OCI-LY1 (cell line): ENCODE measurements at regions not wholly inside any gene's neighbourhood (a gene's known extent, or its start where the extent isn't known, plus 50 kb on each side); places are given as distances from the start of the nearest gene placed in this dataset.

Experiments used
- H2AFZ ChIP-seq: fragments of 200-600 bp; sonication (generic), shearing (Covaris generic); 2 replicates; pipeline ENCODE4 v1.6.0; 2014; ENCODE audit warnings: antibody characterized with exemption, mild to moderate bottlenecking, low read length
- H3F3A ChIP-seq: fragments of 200-600 bp; sonication (generic), shearing (Covaris generic); 2 replicates; pipeline ENCODE4 v1.6.0; 2014; ENCODE audit warnings: mild to moderate bottlenecking, antibody characterized with exemption, low read length, moderate library complexity; ENCODE audit not compliant: insufficient read depth
- H3K27ac ChIP-seq: fragments of 200-600 bp; sonication (generic); 2 replicates; pipeline ENCODE4 v1.5.1; 2014; ENCODE audit warnings: low read length, mixed run types, mild to moderate bottlenecking, low read depth; ENCODE audit not compliant: poor library complexity, severe bottlenecking
- H3K27me3 ChIP-seq: fragments of 200-600 bp; sonication (generic); 2 replicates; pipeline ENCODE4 v1.6.0; 2014; ENCODE audit warnings: antibody characterized with exemption, mild to moderate bottlenecking, low read length, moderate library complexity; ENCODE audit not compliant: insufficient read depth
- H3K36me3 ChIP-seq: fragments of 200-600 bp; sonication (generic); 2 replicates; pipeline ENCODE4 v1.6.1; 2014; ENCODE audit warnings: mild to moderate bottlenecking, antibody characterized with exemption, low read length, moderate library complexity, mixed read lengths; ENCODE audit not compliant: insufficient read depth
- H3K4me1 ChIP-seq: fragments of 200-600 bp; sonication (generic); 2 replicates; pipeline ENCODE4 v1.5.1; 2014; ENCODE audit warnings: mild to moderate bottlenecking, low read length, moderate library complexity; ENCODE audit not compliant: insufficient read depth, severe bottlenecking
- H3K4me2 ChIP-seq: fragments of 200-600 bp; sonication (generic), shearing (Covaris generic); 2 replicates; pipeline ENCODE4 v1.6.1; 2014; ENCODE audit warnings: low read length
- H3K4me3 ChIP-seq: fragments of 200-600 bp; sonication (generic); 2 replicates; pipeline ENCODE4 v1.5.1; 2014; ENCODE audit warnings: low read length, low read depth, mild to moderate bottlenecking, mixed read lengths; ENCODE audit not compliant: poor library complexity, severe bottlenecking
- H3K79me2 ChIP-seq: fragments of 200-600 bp; shearing (Covaris generic); 2 replicates; pipeline ENCODE4 v1.6.1; 2016; ENCODE audit warnings: mixed run types, low read length, mixed read lengths; ENCODE audit not compliant: insufficient read depth
- H3K9ac ChIP-seq: fragments of 200-600 bp; sonication (generic), shearing (Covaris generic); 2 replicates; pipeline ENCODE4 v1.6.1; 2014; ENCODE audit warnings: mild to moderate bottlenecking, low read length, mixed read lengths
- H3K9me2 ChIP-seq: fragments of 200-600 bp; sonication (generic), shearing (Covaris generic); 2 replicates; pipeline ENCODE4 v1.6.1; 2014; ENCODE audit warnings: low read depth, mild to moderate bottlenecking, low read length, mixed read lengths
- H3K9me3 ChIP-seq: fragments of 200-600 bp; shearing (Covaris generic); 2 replicates; pipeline ENCODE4 v1.6.1; 2014; ENCODE audit warnings: low read length, mixed read lengths
- H4K20me1 ChIP-seq: fragments of 200-600 bp; sonication (generic), shearing (Covaris generic); 2 replicates; pipeline ENCODE4 v1.6.0; 2016; ENCODE audit warnings: mild to moderate bottlenecking, low read length; ENCODE audit not compliant: insufficient read depth
- EZH2 ChIP-seq: fragments of 200-600 bp; sonication (generic), shearing (Covaris generic); IDR thresholded peaks from 2 replicates; pipeline ENCODE4 v1.8.0; 2017; ENCODE audit warnings: borderline replicate concordance, mixed run types, mild to moderate bottlenecking, antibody characterized with exemption, low read length, moderate library complexity, mixed read lengths
- TF ChIP-seq, protein P1 (sequence below): fragments of 200-600 bp; sonication (generic), shearing (Covaris generic); IDR thresholded peaks from 2 replicates; pipeline ENCODE4 v1.5.1; 2017; ENCODE audit warnings: mild to moderate bottlenecking, antibody characterized with exemption, low read length, moderate library complexity, mixed read lengths

GRCh38 chr10:131534836-131535235, 223.3 kb upstream of the TCERG1L start:
- H3K9ac ChIP-seq: no peak overlapping the region
- no peaks in the 10 kb centered on the region for H3K4me1 ChIP-seq
- no peaks in the 10 kb centered on the region for H4K20me1 ChIP-seq
- no peaks in the 10 kb centered on the region for H3F3A ChIP-seq
- no peaks in the 10 kb centered on the region for H3K9me2 ChIP-seq
- no peak overlapping the region for H2AFZ ChIP-seq
- H3K4me3 ChIP-seq: no peak overlapping the region
- no peak for TF ChIP-seq EZH2
- TF ChIP-seq, protein P1, sequence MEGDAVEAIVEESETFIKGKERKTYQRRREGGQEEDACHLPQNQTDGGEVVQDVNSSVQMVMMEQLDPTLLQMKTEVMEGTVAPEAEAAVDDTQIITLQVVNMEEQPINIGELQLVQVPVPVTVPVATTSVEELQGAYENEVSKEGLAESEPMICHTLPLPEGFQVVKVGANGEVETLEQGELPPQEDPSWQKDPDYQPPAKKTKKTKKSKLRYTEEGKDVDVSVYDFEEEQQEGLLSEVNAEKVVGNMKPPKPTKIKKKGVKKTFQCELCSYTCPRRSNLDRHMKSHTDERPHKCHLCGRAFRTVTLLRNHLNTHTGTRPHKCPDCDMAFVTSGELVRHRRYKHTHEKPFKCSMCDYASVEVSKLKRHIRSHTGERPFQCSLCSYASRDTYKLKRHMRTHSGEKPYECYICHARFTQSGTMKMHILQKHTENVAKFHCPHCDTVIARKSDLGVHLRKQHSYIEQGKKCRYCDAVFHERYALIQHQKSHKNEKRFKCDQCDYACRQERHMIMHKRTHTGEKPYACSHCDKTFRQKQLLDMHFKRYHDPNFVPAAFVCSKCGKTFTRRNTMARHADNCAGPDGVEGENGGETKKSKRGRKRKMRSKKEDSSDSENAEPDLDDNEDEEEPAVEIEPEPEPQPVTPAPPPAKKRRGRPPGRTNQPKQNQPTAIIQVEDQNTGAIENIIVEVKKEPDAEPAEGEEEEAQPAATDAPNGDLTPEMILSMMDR: no peak
- H3K36me3 ChIP-seq: no peaks in the 10 kb centered on the region
- no peak overlapping the region for H3K4me2 ChIP-seq
- H3K27me3 ChIP-seq: 0 out of 2 replicates have a peak, but pooled peaks cover 3% of the 10 kb centered on the region
- no peak overlapping the region for H3K27ac ChIP-seq
- no peaks in the 10 kb centered on the region for H3K9me3 ChIP-seq
- H3K79me2 ChIP-seq: no peaks in the 10 kb centered on the region

- H3K27me3 ChIP-seq: 0 out of 2 replicates have a peak, but pooled peaks cover 3% of the 10 kb centered on the region
- H3F3A ChIP-seq: no peaks in the 10 kb centered on the region
- TF ChIP-seq, protein P1: no peak
- no peak for TF ChIP-seq EZH2
- no peak overlapping the region for H3K4me2 ChIP-seq
- no peaks in the 10 kb centered on the region for H3K4me1 ChIP-seq
- no peaks in the 10 kb centered on the region for H3K9me2 ChIP-seq
- H3K9me3 ChIP-seq: no peaks in the 10 kb centered on the region
- no peak overlapping the region for H3K4me3 ChIP-seq
- no peaks in the 10 kb centered on the region for H3K36me3 ChIP-seq
- H3K9ac ChIP-seq: no peak overlapping the region
- H4K20me1 ChIP-seq: no peaks in the 10 kb centered on the region
- H3K27ac ChIP-seq: no peak overlapping the region
- H3K79me2 ChIP-seq: no peaks in the 10 kb centered on the region
- no peak overlapping the region for H2AFZ ChIP-seq
These were observed 225.2 kb upstream of the TCERG1L start for GRCh38 chr10:131536676-131537075.

- no peak overlapping the region for H3K27ac ChIP-seq
- no peak overlapping the region for H3K9ac ChIP-seq
- H3F3A ChIP-seq: no peaks in the 10 kb centered on the region
- no peaks in the 10 kb centered on the region for H3K9me3 ChIP-seq
- no peaks in the 10 kb centered on the region for H3K36me3 ChIP-seq
- H3K9me2 ChIP-seq: no peaks in the 10 kb centered on the region
- no peak overlapping the region for H2AFZ ChIP-seq
- H4K20me1 ChIP-seq: no peaks in the 10 kb centered on the region
- TF ChIP-seq, protein P1: no peak
- no peak for TF ChIP-seq EZH2
- H3K4me1 ChIP-seq: no peaks in the 10 kb centered on the region
- no peak overlapping the region for H3K4me2 ChIP-seq
- no peaks in the 10 kb centered on the region for H3K79me2 ChIP-seq
- 0 out of 2 replicates have a peak, but pooled peaks cover 3% of the 10 kb centered on the region for H3K27me3 ChIP-seq
- no peak overlapping the region for H3K4me3 ChIP-seq
These were observed 225.8 kb upstream of the TCERG1L start for GRCh38 chr10:131537281-131537680.
